ENCODE measurements at regions not wholly inside any gene's neighbourhood (a gene's known extent, or its start where the extent isn't known, plus 50 kb on each side); places are given as distances from the start of the nearest gene placed in this dataset.

- in situ Hi-C loops (cut with HindIII; ENCODE audit: low sequenced_read_pairs): no loop called here
These were observed 73.8 kb upstream of the RAB6C start for GRCh38 chr2:129905664-129906081.

DNA sequence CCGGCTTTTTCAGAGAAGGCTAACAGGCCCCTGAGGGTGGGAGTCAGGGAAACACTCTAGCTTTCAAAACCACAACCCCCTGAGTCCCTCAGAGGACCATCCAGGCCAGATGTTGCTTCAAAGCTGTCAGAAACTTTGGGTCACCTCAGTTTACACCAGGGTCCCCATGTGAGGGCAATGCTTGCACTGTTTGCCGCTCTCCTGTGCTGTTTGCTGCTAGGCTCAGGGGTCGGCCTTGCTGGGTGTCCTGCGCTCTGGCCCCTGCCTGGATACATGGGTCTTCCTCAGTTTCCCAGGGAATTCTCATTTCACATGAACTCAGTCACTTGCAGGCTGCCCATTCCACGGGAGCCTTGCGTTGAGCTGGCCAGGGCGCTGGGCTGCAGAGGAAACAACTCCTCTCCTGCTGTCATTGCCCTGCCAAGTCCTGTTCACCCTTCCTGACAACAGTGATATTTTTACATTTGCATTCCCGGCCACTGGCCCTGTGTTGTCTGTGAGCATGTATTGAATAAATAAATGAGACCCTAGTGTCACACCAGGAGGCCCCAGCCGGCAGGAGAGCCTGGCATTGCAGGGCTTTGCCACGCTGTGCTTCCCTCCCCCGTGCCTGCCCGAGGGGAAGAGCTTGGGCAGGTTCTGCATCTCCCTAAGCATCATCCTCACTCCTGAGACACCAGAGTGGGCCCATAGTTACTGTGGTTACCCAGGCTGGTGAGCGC is 73.2 kb upstream of the RAB6C start:
- H3K4me3 ChIP-seq (ENCODE audit: low read depth, low read length): no peak overlapping the region
- DNase-seq (ENCODE audit: low read depth, low spot score): no peak
- TF ChIP-seq, protein P1, sequence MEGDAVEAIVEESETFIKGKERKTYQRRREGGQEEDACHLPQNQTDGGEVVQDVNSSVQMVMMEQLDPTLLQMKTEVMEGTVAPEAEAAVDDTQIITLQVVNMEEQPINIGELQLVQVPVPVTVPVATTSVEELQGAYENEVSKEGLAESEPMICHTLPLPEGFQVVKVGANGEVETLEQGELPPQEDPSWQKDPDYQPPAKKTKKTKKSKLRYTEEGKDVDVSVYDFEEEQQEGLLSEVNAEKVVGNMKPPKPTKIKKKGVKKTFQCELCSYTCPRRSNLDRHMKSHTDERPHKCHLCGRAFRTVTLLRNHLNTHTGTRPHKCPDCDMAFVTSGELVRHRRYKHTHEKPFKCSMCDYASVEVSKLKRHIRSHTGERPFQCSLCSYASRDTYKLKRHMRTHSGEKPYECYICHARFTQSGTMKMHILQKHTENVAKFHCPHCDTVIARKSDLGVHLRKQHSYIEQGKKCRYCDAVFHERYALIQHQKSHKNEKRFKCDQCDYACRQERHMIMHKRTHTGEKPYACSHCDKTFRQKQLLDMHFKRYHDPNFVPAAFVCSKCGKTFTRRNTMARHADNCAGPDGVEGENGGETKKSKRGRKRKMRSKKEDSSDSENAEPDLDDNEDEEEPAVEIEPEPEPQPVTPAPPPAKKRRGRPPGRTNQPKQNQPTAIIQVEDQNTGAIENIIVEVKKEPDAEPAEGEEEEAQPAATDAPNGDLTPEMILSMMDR (IDR thresholded peaks at IDR 0.05; ENCODE audit: low read depth, low read length): no peak
- in situ Hi-C loops (cut with HindIII; ENCODE audit: low sequenced_read_pairs): no loop called here

More at GRCh38 chr2:129905664-129906081, 73.8 kb upstream of the RAB6C start:
- H3K4me3 ChIP-seq (ENCODE audit: low read depth, low read length): no peak overlapping the region
- DNase-seq (ENCODE audit: low read depth, low spot score): no peak
- TF ChIP-seq, protein P1 (IDR thresholded peaks at IDR 0.05; ENCODE audit: low read depth, low read length): no peak

DNA sequence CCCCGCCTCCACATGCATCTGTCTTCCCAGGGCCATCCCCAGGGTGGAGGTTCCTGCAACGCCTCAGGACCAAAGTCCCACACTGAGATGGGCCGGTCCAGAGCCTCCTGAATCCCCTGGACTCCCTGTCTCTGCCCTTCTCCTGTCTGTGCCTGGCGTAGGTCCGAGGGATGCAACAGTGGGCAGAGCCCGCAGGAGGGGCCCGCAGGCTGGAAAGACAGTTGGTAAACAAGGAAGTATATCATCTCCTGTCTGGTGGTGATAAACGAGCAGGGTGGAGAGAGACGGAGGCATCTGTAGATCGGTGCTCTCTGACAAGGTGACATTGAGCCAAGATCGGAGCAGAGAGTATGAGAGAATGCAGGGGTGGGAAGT is 72.6 kb upstream of the RAB6C start:
- in situ Hi-C loops (cut with HindIII; ENCODE audit: low sequenced_read_pairs): no loop called here
- no peak for DNase-seq (ENCODE audit: low read depth, low spot score)
- H3K4me3 ChIP-seq (ENCODE audit: low read depth, low read length): no peak overlapping the region
- TF ChIP-seq, protein P1 (IDR thresholded peaks at IDR 0.05; ENCODE audit: low read depth, low read length): no peak

DNA sequence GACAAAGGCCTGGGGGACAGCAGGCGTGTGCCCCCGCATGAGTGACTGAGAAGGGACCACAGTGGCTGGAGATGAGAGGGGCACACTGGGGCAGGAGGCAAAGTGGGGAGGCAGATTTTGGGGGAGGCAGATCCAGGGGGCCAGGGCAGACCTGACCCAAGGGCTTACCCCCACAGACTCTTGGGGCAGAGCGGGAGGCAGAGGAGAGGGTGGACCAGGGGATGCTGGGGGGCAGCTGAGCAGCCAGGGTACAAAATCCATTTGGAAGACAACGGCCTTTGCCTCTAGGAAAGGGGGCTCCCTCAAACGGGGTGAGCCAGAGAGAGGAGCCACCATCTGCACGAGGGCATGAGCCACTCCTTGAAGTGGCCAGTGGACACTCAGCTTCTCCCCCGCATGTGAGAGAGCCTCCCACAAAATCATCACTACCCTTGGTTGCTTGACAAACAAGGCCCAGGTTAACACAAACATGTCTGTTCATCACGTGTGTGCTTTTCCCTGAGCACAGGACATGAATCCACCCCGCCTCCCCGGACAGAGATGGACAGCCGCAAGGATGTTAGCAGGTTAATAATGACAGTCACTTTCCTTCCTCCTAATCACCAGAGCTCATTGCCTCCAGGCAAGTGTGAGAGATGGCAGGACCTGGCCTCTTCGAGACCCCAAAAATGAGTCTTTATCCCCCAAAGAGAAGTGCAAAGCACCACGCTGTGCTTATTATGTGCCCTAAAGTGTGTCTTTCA is 72.0 kb upstream of the RAB6C start:
- no peak for DNase-seq (ENCODE audit: low read depth, low spot score)
- H3K4me3 ChIP-seq (ENCODE audit: low read depth, low read length): no peak overlapping the region
- in situ Hi-C loops (cut with HindIII; ENCODE audit: low sequenced_read_pairs): no loop called here
- TF ChIP-seq, protein P1 (IDR thresholded peaks at IDR 0.05; ENCODE audit: low read depth, low read length): no peak

GRCh38 chr2:129908721-129909373 is 70.6 kb upstream of the RAB6C start:
- no peak for DNase-seq (ENCODE audit: low read depth, low spot score)

More at GRCh38 chr2:129908721-129909373, 70.6 kb upstream of the RAB6C start:
- no peak overlapping the region for H3K4me3 ChIP-seq (ENCODE audit: low read depth, low read length)
- TF ChIP-seq, protein P1 (IDR thresholded peaks at IDR 0.05; ENCODE audit: low read depth, low read length): no peak
- in situ Hi-C loops (cut with HindIII; ENCODE audit: low sequenced_read_pairs): no loop called here
